DND-41 (cell line): ENCODE measurements at regions not wholly inside any gene's neighbourhood (a gene's known extent, or its start where the extent isn't known, plus 50 kb on each side); places are given as distances from the start of the nearest gene placed in this dataset.

ENCODE experiments used
- EZH2 ChIP-seq: IDR thresholded peaks from 3 replicates; pipeline ENCODE4 v1.6.1; 2012; ENCODE audit warnings: borderline replicate concordance, low read depth, mild to moderate bottlenecking, moderate library complexity, low read length, inconsistent platforms; ENCODE audit not compliant: severe bottlenecking
- TF ChIP-seq, protein P1 (sequence below): IDR thresholded peaks from 2 replicates; pipeline ENCODE4 v1.5.1; 2012; ENCODE audit warnings: borderline replicate concordance, low read length, moderate library complexity, mild to moderate bottlenecking; ENCODE audit not compliant: poor library complexity, severe bottlenecking; ENCODE audit errors: extremely low read depth

DNA sequence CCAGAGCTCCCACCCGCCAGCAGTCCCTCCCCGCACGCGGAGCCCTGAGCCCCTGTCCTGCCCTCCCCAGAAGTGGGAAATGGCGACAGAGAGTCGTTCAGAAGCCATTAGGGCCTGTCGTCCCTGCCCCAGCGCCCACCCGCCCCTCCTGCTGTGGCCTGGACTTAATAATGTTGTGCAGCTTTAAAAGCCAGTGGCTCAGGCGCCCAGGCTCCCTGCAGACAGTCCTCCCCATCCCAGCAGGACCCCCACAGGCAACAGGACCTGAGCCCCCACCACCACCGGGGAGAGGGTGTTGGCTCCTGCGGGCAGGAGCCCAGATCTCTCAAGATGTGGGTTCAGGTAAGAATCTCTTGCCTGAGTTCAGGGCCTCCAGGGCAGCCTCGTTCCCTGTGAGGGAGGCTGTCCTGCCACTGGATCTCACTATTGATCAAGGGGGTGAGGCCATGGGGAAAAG, 125.3 kb upstream of the RUNX3 start:
- TF ChIP-seq, protein P1, sequence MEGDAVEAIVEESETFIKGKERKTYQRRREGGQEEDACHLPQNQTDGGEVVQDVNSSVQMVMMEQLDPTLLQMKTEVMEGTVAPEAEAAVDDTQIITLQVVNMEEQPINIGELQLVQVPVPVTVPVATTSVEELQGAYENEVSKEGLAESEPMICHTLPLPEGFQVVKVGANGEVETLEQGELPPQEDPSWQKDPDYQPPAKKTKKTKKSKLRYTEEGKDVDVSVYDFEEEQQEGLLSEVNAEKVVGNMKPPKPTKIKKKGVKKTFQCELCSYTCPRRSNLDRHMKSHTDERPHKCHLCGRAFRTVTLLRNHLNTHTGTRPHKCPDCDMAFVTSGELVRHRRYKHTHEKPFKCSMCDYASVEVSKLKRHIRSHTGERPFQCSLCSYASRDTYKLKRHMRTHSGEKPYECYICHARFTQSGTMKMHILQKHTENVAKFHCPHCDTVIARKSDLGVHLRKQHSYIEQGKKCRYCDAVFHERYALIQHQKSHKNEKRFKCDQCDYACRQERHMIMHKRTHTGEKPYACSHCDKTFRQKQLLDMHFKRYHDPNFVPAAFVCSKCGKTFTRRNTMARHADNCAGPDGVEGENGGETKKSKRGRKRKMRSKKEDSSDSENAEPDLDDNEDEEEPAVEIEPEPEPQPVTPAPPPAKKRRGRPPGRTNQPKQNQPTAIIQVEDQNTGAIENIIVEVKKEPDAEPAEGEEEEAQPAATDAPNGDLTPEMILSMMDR: no peak
- TF ChIP-seq EZH2: no peak
